RWPE2 (cell line): ENCODE measurements at regions not wholly inside any gene's neighbourhood (a gene's known extent, or its start where the extent isn't known, plus 50 kb on each side); places are given as distances from the start of the nearest gene placed in this dataset.
"Not testable (repeated sequence)": the region's sequence is repeated elsewhere in the genome, so short reads cannot be mapped to it uniquely, and the experiment has no call there.

Experiments
- ATAC-seq: fragments of 200-7000 bp; cut with Tn5 transposase; 3 replicates; pipeline ENCODE4 v1.9.1; 2021; ENCODE audit warnings: low read depth
- DNase-seq: peaks from one replicate; pipeline ENCODE4 v3.0.0-alpha.2; 2020; ENCODE audit warnings: low spot score
- H3K27ac ChIP-seq: fragments of 450-650 bp; 2 replicates; pipeline ENCODE4 v1.5.1; 2017; ENCODE audit warnings: mild to moderate bottlenecking; ENCODE audit not compliant: poor library complexity, severe bottlenecking
- H3K27me3 ChIP-seq: fragments of 250-450 bp; sonication (Bioruptor Pico); 2 replicates; pipeline ENCODE4 v1.5.1; 2021; ENCODE audit warnings: mild to moderate bottlenecking, moderate library complexity; ENCODE audit not compliant: insufficient read depth, poor library complexity, severe bottlenecking
- H3K36me3 ChIP-seq: fragments of 250-450 bp; sonication (Bioruptor Pico); 2 replicates; pipeline ENCODE4 v1.5.1; 2020; ENCODE audit warnings: low read depth, mild to moderate bottlenecking, moderate library complexity
- H3K4me1 ChIP-seq: fragments of 250-450 bp; sonication (Bioruptor Pico); 2 replicates; pipeline ENCODE4 v1.5.1; 2021; ENCODE audit warnings: mild to moderate bottlenecking, moderate library complexity; ENCODE audit not compliant: insufficient read depth, poor library complexity, severe bottlenecking
- H3K4me3 ChIP-seq: fragments of 250-450 bp; sonication (Bioruptor Pico); 2 replicates; pipeline ENCODE4 v1.5.1; 2021; ENCODE audit warnings: mild to moderate bottlenecking, moderate library complexity; ENCODE audit not compliant: severe bottlenecking
- H3K9me3 ChIP-seq: fragments of 250-450 bp; sonication (Bioruptor Pico); 2 replicates; pipeline ENCODE4 v1.5.1; 2021; ENCODE audit warnings: mild to moderate bottlenecking, moderate library complexity; ENCODE audit not compliant: severe bottlenecking
- TF ChIP-seq, protein P1 (sequence below): fragments of 450-650 bp; IDR thresholded peaks from one replicate; pipeline ENCODE4 v1.5.1; 2017; ENCODE audit warnings: mild to moderate bottlenecking, moderate library complexity; ENCODE audit not compliant: poor library complexity, severe bottlenecking

DNA sequence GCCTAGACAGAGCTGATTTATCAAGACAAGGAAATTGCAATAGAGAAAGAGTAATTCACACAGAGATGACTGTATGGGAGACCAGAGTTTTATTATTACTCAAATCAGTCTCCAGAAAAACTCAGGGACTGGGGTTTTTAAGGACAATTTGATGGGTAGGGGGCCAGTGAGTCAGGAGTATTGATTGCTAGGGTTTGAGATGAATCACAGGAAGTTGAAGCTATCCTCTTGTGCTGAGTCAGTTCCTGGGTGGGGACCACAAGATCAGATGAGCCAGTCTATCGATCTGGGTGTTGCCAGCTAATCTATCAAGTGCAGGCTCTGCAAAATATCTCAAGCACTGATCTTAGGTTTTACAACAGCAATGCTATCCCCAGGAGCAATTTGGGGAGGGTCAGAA, 87.4 kb upstream of the TGIF2LY start:
- not testable (repeated sequence) for DNase-seq, H3K36me3 ChIP-seq, ATAC-seq, H3K4me1 ChIP-seq, H3K27me3 ChIP-seq, H3K4me3 ChIP-seq, H3K9me3 ChIP-seq
- peak overlapping the region; percentile 28 for H3K27ac ChIP-seq

DNA sequence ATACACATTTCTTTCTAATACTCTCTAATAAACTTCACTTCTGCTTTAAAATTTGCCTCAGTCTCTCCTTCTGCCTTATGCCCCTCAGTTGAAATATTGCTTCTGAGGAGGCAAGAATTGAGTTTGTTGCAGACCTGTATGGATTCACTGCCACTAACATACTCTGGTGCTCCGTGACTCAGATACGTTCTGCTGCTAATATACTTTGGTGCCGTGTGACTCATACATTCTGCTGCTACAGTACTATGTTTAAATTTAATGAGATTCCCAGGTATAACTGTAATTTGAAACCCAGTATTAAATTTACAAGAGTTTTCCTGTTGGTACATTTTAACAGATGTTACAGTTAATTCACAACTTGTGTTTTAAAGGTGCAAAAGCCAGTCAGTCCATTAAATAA, 84.3 kb upstream of the TGIF2LY start:
- H3K27me3 ChIP-seq, H3K4me3 ChIP-seq, H3K9me3 ChIP-seq, DNase-seq, H3K4me1 ChIP-seq, H3K36me3 ChIP-seq: not testable (repeated sequence)
- peak overlapping the region; percentile 28 for H3K27ac ChIP-seq
- ATAC-seq = peak; percentile 100

DNA sequence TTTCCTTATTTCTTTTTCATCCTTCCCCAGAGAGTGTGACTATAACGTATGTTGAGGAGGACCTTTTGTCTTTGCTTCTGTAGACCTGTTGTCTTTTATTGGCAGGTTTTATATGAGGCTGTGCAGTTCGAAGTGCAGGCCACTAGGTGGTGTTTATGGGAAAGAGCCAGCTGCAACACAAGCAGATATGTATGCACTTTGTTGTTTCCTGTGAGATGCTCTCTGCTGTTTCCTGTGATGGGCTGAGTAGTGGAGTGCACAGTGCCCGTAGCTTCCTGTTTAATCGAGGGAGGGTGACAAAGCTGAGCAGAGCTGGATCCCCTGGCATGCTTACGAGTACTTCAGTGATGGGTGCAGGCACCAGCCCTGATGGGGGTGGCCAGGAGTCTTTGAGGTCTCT, 51.8 kb upstream of the TGIF2LY start:
- DNase-seq, H3K9me3 ChIP-seq, H3K4me3 ChIP-seq, H3K27ac ChIP-seq, H3K4me1 ChIP-seq, H3K36me3 ChIP-seq, H3K27me3 ChIP-seq: not testable (repeated sequence)
- ATAC-seq = peak; percentile 72
- TF ChIP-seq, protein P1, sequence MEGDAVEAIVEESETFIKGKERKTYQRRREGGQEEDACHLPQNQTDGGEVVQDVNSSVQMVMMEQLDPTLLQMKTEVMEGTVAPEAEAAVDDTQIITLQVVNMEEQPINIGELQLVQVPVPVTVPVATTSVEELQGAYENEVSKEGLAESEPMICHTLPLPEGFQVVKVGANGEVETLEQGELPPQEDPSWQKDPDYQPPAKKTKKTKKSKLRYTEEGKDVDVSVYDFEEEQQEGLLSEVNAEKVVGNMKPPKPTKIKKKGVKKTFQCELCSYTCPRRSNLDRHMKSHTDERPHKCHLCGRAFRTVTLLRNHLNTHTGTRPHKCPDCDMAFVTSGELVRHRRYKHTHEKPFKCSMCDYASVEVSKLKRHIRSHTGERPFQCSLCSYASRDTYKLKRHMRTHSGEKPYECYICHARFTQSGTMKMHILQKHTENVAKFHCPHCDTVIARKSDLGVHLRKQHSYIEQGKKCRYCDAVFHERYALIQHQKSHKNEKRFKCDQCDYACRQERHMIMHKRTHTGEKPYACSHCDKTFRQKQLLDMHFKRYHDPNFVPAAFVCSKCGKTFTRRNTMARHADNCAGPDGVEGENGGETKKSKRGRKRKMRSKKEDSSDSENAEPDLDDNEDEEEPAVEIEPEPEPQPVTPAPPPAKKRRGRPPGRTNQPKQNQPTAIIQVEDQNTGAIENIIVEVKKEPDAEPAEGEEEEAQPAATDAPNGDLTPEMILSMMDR = peak; percentile 43
